ENCODE measurements at regions not wholly inside any gene's neighbourhood (a gene's known extent, or its start where the extent isn't known, plus 50 kb on each side); places are given as distances from the start of the nearest gene placed in this dataset.

DNA sequence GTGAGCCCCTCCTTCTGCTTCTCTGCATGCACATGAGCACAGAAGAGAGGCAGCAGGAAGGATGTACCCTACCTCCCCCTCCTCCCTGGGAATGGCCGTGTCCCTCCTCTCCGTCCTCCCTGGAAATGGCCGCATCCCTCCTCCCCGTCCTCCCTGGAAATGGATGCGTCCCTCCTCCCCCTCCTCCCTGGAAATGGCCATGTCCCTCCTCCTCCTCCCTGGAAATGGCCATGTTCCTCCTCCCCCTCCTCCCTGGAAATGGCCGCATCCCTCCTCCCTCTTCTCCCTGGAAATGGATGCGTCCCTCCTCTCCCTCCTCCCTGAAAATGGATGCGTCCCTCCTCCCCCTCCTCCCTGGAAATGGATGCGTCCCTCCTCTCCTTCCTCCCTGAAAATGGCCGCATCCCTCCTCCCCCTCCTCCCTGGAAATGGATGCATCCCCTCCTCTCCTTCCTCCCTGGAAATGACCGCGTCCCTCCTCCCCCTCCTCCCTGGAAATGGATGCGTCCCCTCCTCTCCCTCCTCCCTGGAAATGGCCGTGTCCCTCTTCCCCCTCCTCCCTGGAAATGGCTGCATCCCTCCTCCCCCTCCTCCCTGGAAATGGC, 428.6 kb downstream of the AACS start (continued):
- no peak for TF ChIP-seq ETS1 (IDR thresholded peaks at IDR 0.05)
- no peak for TF ChIP-seq STAT1 (IDR thresholded peaks at IDR 0.05; ENCODE audit: unreplicated experiment)
- no peak for TF ChIP-seq EZH2phosphoT487 (IDR thresholded peaks at IDR 0.05; ENCODE audit: unreplicated experiment)
- TF ChIP-seq JUNB (IDR thresholded peaks at IDR 0.05; ENCODE audit: unreplicated experiment) = no peak
- TF ChIP-seq REST (IDR thresholded peaks at IDR 0.05; ENCODE audit: unreplicated experiment) = no peak
- no peak for TF ChIP-seq CREB1 (CRISPR knock-in tag; IDR thresholded peaks at IDR 0.05; ENCODE audit: low read depth)
- no peak for TF ChIP-seq ZNF114 (CRISPR knock-in tag; IDR thresholded peaks at IDR 0.05)
- TF ChIP-seq ZNF331 (CRISPR knock-in tag; IDR thresholded peaks at IDR 0.05; ENCODE audit: low read depth) = no peak
- TF ChIP-seq NANOG (IDR thresholded peaks at IDR 0.05; ENCODE audit: borderline replicate concordance) = no peak
- TF ChIP-seq POLR2AphosphoS5 (IDR thresholded peaks at IDR 0.05; ENCODE audit: low read depth) = no peak

DNA sequence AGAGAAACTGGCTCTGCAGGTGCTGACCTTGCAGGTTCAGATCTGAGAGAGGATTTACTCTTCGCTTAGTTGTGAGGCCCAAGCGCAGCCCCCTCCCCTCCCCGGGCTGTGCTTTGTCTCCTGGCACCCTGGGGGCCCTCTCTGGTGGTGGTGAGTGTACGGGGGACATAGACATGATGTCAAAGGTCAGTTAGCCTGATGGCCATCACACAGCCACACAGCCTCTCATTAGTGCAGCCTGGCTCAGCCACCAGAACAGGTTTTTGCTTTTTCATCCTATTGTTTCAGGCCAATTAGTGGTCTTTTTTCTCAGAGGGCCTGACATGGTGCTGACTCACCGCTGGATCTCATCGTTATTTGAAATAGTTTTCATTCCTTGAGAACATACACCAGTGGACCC, 437.9 kb downstream of the AACS start:
- H3K4me3 ChIP-seq = no peak overlapping the region
- H3K4me3 Mint-ChIP-seq = no peak overlapping the region
- peaks cover 38% of the 10 kb centered on the region for H3K4me1 Mint-ChIP-seq
- DNase-seq (ENCODE audit: low spot score) (no peak), ATAC-seq (peak; percentile 52; the same call in 2 of the 3 replicates)
- no peaks in the 10 kb centered on the region for H3K27me3 ChIP-seq (ENCODE audit: insufficient read depth)
- H3K27ac Mint-ChIP-seq = no peak overlapping the region
- 0 out of 2 replicates have a peak, but pooled peaks cover 10% of the 10 kb centered on the region for H3K79me2 ChIP-seq (replicated peaks; ENCODE audit: insufficient read depth)
- H3K9me3 Mint-ChIP-seq = no peaks in the 10 kb centered on the region
- no peaks in the 10 kb centered on the region for H3K36me3 Mint-ChIP-seq (ENCODE audit: low read depth)
- H3K9me2 ChIP-seq (ENCODE audit: insufficient read depth) = no peaks in the 10 kb centered on the region
- 0 out of 2 replicates have a peak, but pooled peaks cover 5% of the 10 kb centered on the region for H3K4me1 ChIP-seq (ENCODE audit: insufficient read depth)
- no peak overlapping the region for H3K27ac ChIP-seq (ENCODE audit: low read depth)
- H4K20me1 ChIP-seq (replicated peaks; ENCODE audit: insufficient read depth) = peaks cover 3% of the 10 kb centered on the region; the same call in 1 of the 2 replicates
- H3K4me2 ChIP-seq = no peak overlapping the region
- H3F3A ChIP-seq (replicated peaks; ENCODE audit: low read depth) = no peaks in the 10 kb centered on the region
- H3K27me3 Mint-ChIP-seq (ENCODE audit: insufficient read depth, low read depth, poor library complexity) = peaks cover 7% of the 10 kb centered on the region
- H3K36me3 ChIP-seq (ENCODE audit: insufficient read depth) = no peaks in the 10 kb centered on the region
- no peak overlapping the region for H2AFZ ChIP-seq
- TF ChIP-seq STAT1 (IDR thresholded peaks at IDR 0.05; ENCODE audit: unreplicated experiment) (no peak), EZH2 (IDR thresholded peaks at IDR 0.05; ENCODE audit: low read depth, unreplicated experiment) (no peak), CREB1 (CRISPR knock-in tag; IDR thresholded peaks at IDR 0.05; ENCODE audit: low read depth) (no peak), ZNF114 (CRISPR knock-in tag; IDR thresholded peaks at IDR 0.05) (no peak), JUNB (IDR thresholded peaks at IDR 0.05; ENCODE audit: unreplicated experiment) (no peak), ZNF331 (CRISPR knock-in tag; IDR thresholded peaks at IDR 0.05; ENCODE audit: low read depth) (no peak), POLR2AphosphoS5 (IDR thresholded peaks at IDR 0.05; ENCODE audit: low read depth) (no peak)
- TF ChIP-seq, protein P1, sequence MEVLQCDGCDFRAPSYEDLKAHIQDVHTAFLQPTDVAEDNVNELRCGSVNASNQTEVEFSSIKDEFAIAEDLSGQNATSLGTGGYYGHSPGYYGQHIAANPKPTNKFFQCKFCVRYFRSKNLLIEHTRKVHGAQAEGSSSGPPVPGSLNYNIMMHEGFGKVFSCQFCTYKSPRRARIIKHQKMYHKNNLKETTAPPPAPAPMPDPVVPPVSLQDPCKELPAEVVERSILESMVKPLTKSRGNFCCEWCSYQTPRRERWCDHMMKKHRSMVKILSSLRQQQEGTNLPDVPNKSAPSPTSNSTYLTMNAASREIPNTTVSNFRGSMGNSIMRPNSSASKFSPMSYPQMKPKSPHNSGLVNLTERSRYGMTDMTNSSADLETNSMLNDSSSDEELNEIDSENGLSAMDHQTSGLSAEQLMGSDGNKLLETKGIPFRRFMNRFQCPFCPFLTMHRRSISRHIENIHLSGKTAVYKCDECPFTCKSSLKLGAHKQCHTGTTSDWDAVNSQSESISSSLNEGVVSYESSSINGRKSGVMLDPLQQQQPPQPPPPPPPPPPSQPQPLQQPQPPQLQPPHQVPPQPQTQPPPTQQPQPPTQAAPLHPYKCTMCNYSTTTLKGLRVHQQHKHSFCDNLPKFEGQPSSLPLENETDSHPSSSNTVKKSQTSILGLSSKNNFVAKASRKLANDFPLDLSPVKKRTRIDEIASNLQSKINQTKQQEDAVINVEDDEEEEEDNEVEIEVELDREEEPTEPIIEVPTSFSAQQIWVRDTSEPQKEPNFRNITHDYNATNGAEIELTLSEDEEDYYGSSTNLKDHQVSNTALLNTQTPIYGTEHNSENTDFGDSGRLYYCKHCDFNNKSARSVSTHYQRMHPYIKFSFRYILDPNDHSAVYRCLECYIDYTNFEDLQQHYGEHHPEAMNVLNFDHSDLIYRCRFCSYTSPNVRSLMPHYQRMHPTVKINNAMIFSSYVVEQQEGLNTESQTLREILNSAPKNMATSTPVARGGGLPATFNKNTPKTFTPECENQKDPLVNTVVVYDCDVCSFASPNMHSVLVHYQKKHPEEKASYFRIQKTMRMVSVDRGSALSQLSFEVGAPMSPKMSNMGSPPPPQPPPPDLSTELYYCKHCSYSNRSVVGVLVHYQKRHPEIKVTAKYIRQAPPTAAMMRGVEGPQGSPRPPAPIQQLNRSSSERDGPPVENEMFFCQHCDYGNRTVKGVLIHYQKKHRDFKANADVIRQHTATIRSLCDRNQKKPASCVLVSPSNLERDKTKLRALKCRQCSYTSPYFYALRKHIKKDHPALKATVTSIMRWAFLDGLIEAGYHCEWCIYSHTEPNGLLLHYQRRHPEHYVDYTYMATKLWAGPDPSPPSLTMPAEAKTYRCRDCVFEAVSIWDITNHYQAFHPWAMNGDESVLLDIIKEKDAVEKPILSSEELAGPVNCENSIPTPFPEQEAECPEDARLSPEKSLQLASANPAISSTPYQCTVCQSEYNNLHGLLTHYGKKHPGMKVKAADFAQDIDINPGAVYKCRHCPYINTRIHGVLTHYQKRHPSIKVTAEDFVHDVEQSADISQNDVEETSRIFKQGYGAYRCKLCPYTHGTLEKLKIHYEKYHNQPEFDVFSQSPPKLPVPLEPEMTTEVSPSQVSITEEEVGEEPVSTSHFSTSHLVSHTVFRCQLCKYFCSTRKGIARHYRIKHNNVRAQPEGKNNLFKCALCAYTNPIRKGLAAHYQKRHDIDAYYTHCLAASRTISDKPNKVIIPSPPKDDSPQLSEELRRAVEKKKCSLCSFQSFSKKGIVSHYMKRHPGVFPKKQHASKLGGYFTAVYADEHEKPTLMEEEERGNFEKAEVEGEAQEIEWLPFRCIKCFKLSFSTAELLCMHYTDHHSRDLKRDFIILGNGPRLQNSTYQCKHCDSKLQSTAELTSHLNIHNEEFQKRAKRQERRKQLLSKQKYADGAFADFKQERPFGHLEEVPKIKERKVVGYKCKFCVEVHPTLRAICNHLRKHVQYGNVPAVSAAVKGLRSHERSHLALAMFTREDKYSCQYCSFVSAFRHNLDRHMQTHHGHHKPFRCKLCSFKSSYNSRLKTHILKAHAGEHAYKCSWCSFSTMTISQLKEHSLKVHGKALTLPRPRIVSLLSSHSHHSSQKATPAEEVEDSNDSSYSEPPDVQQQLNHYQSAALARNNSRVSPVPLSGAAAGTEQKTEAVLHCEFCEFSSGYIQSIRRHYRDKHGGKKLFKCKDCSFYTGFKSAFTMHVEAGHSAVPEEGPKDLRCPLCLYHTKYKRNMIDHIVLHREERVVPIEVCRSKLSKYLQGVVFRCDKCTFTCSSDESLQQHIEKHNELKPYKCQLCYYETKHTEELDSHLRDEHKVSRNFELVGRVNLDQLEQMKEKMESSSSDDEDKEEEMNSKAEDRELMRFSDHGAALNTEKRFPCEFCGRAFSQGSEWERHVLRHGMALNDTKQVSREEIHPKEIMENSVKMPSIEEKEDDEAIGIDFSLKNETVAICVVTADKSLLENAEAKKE (CRISPR knock-in tag; IDR thresholded peaks at IDR 0.05) = no peak
